ENCODE measurements at regions not wholly inside any gene's neighbourhood (a gene's known extent, or its start where the extent isn't known, plus 50 kb on each side); places are given as distances from the start of the nearest gene placed in this dataset.

- WGBS, 2 experiments (ENCODE audit: extremely low coverage in 1 of 2, insufficient coverage in 1 of 2, insufficient read length in 1 of 2, insufficient replicate concordance in 2 of 2, low coverage in 1 of 2, low lambda C conversion rate in 2 of 2, missing lambda C conversion rate in 1 of 2) = 85% methylated on average over 6 of the region's 6 CpGs; no CpG with 5 or more reads in 1 of the 2 experiments
- CTCF ChIA-PET (ENCODE audit: partially characterized antibody) = interaction anchor here (0.6 to 1.2 kb wide), 2 partner anchors 11 to 207 kb away, joined by 3 to 4 read pairs; no protein-coding TSS in a partner anchor
- Histone ChIP-seq H3K27me3 (replicated peaks in 1 of 4; ENCODE audit: control insufficient read depth in 3 of 4, extremely low read depth in 1 of 4, insufficient read depth in 3 of 4, low read length in 3 of 4) (no peaks in the 10 kb centered on the region; a peak in 1 of 7 replicates), H4K5ac (ENCODE audit: insufficient read length, low read depth, low read length) (no peak overlapping the region), H3K36me3 (ENCODE audit: control insufficient read depth in 2 of 4, insufficient read depth in 4 of 4, low read length in 3 of 4) (no peaks in the 10 kb centered on the region), H2BK20ac (ENCODE audit: low read length) (no peak overlapping the region), H4K20me1 (replicated peaks in 1 of 2; ENCODE audit: control insufficient read depth in 1 of 2, insufficient read depth in 2 of 2, low read length in 2 of 2) (no peaks in the 10 kb centered on the region), H3K4me2 (ENCODE audit: insufficient read depth in 1 of 2, low read depth in 2 of 2, low read length in 2 of 2) (no peak overlapping the region), H3K56ac (replicated peaks; ENCODE audit: insufficient read length, low read depth, low read length) (no peak overlapping the region), H3K14ac (ENCODE audit: insufficient read length) (no peak overlapping the region), H3K27ac (ENCODE audit: low read depth, low read length) (no peak overlapping the region), H2BK12ac (ENCODE audit: low read depth, low read length) (no peak overlapping the region), H2AFZ (ENCODE audit: low read length) (no peak overlapping the region), H3K79me2 (ENCODE audit: control insufficient read depth in 1 of 2, insufficient read depth in 2 of 2, low read length in 2 of 2) (no peaks in the 10 kb centered on the region), H3K4me1 (replicated peaks in 1 of 4; ENCODE audit: control insufficient read depth in 3 of 4, insufficient read depth in 4 of 4, low read length in 3 of 4) (peaks cover 0 to 10% (median 4%) of the 10 kb centered on the region in 4 experiments; a peak in 5 of 7 replicates), H2AK5ac (ENCODE audit: low read depth, low read length) (no peak overlapping the region), H3K23me2 (ENCODE audit: low read depth, low read length) (no peaks in the 10 kb centered on the region; the same call in 1 of the 2 replicates), H3K4ac (replicated peaks; ENCODE audit: insufficient read length, low read depth, low read length) (no peak overlapping the region), H3K23ac (ENCODE audit: insufficient read length) (no peak overlapping the region), H3K9ac (replicated peaks in 1 of 4; ENCODE audit: extremely low read depth in 1 of 4, low read depth in 3 of 4, low read length in 3 of 4) (no peak overlapping the region), H2BK120ac (replicated peaks; ENCODE audit: low read depth, low read length) (no peak overlapping the region), H2BK15ac (ENCODE audit: low read length) (0 out of 2 replicates have a peak overlapping the region, but pooled peaks have one; percentile 0), H3K18ac (ENCODE audit: extremely low read depth, low read length) (no peak overlapping the region), H3K9me3 (ENCODE audit: insufficient read depth in 2 of 2, low read depth in 1 of 2, low read length in 1 of 2) (peaks cover 2 to 6% of the 10 kb centered on the region in 2 experiments; a peak in 2 of 4 replicates), H3K4me3 (ENCODE audit: extremely low read depth in 1 of 4, insufficient read depth in 2 of 4, low read depth in 3 of 4, low read length in 4 of 4) (no peak overlapping the region), H4K91ac (replicated peaks; ENCODE audit: insufficient read length, low read length) (no peak overlapping the region), H2BK5ac (ENCODE audit: low read depth, low read length) (no peak overlapping the region), H3K79me1 (ENCODE audit: low read depth, low read length) (no peaks in the 10 kb centered on the region; the same call in 1 of the 2 replicates), H4K8ac (ENCODE audit: extremely low read depth, insufficient read depth, low read length) (no peak overlapping the region)
- DNase-seq (ENCODE audit: low read depth in 1 of 2, low spot score in 2 of 2) (no peak), FAIRE-seq (no peak)
- TF ChIP-seq EGR1 (IDR thresholded peaks at IDR 0.05; ENCODE audit: borderline replicate concordance, low read depth, low read length) = no peak
- POLR2A ChIA-PET (ENCODE audit: partially characterized antibody) = no interaction called here
Observed at GRCh38 chr7:101727184-101727583, 90.2 kb upstream of the CUX1 start.
